PC-9 (cell line): ENCODE measurements at regions not wholly inside any gene's neighbourhood (a gene's known extent, or its start where the extent isn't known, plus 50 kb on each side); places are given as distances from the start of the nearest gene placed in this dataset.

Experiments
- BruUV-seq: library from RNA; stranded (reverse); fragments of 400-500 nt; replicated peaks from 2 replicates; lab custom pipeline; 2021; lab: Mats Ljungman, UMichigan
- CTCF ChIA-PET: fragments of 300-600 bp; sonication (Branson Sonifier 250); formaldehyde crosslinking; loops from one replicate; lab custom pipeline; 2022; ENCODE audit warnings: antibody characterized with exemption; lab: Charles Lee
- POLR2A ChIA-PET: fragments of 300-600 bp; sonication (Branson Sonifier 250); formaldehyde crosslinking; loops from one replicate; lab custom pipeline; 2022; ENCODE audit warnings: antibody characterized with exemption; ENCODE audit not compliant: unreplicated experiment; lab: Charles Lee
- DNase-seq, 2 experiments: peaks; one replicate each; pipeline versions ENCODE4 v3.0.0 to v3.0.0-alpha.2; 2015 to 2022; ENCODE audit warnings: mixed read lengths in 1 of 2
- H2AFZ ChIP-seq: fragments of 200-600 bp; sonication (generic); 2 replicates; pipeline ENCODE4 v1.8.1; 2017; ENCODE audit warnings: antibody characterized with exemption
- H3F3A ChIP-seq: fragments of 200-600 bp; sonication (generic); 2 replicates; pipeline ENCODE4 v1.8.1; 2017; ENCODE audit warnings: antibody characterized with exemption, mild to moderate bottlenecking, low read depth; ENCODE audit not compliant: insufficient read depth
- H3K27ac ChIP-seq: fragments of 200-600 bp; sonication (generic); 2 replicates; pipeline ENCODE4 v1.6.1; 2016; ENCODE audit warnings: mixed run types
- H3K27me3 ChIP-seq: fragments of 200-600 bp; sonication (generic); 2 replicates; pipeline ENCODE4 v1.6.1; 2016; ENCODE audit warnings: low read depth, mixed run types; ENCODE audit not compliant: insufficient read depth
- H3K36me3 ChIP-seq: fragments of 200-600 bp; sonication (generic); 2 replicates; pipeline ENCODE4 v1.6.1; 2016; ENCODE audit warnings: low read depth, mixed run types
- H3K4me1 ChIP-seq: fragments of 200-600 bp; sonication (generic); replicated peaks from 2 replicates; pipeline ENCODE4 v1.6.1; 2016; ENCODE audit warnings: mixed run types; ENCODE audit not compliant: insufficient read depth
- H3K4me2 ChIP-seq: fragments of 200-600 bp; sonication (generic); 2 replicates; pipeline ENCODE4 v1.6.1; 2017; ENCODE audit warnings: mixed run types
- H3K4me3 ChIP-seq: fragments of 200-600 bp; sonication (generic); 2 replicates; pipeline ENCODE4 v1.6.1; 2016; ENCODE audit warnings: mixed run types
- H3K79me2 ChIP-seq: fragments of 200-600 bp; sonication (generic); 2 replicates; pipeline ENCODE4 v1.6.1; 2017; ENCODE audit warnings: low read depth, mixed run types
- H3K9me2 ChIP-seq: fragments of 200-600 bp; sonication (generic); 2 replicates; pipeline ENCODE4 v1.8.1; 2017; ENCODE audit warnings: mild to moderate bottlenecking; ENCODE audit not compliant: insufficient read depth
- H3K9me3 ChIP-seq: fragments of 200-600 bp; sonication (generic); 2 replicates; pipeline ENCODE4 v1.8.1; 2016; ENCODE audit warnings: low read depth; ENCODE audit not compliant: insufficient read depth
- H4K20me1 ChIP-seq: fragments of 200-600 bp; sonication (generic); 2 replicates; pipeline ENCODE4 v1.8.1; 2017; ENCODE audit not compliant: insufficient read depth
- CTCF ChIP-seq: fragments of 200-600 bp; sonication (generic); conservative IDR thresholded peaks from 2 replicates; pipeline ENCODE4 v1.6.1; 2017; ENCODE audit warnings: mixed run types, antibody characterized with exemption, mild to moderate bottlenecking, moderate library complexity
- EZH2 ChIP-seq: fragments of 200-600 bp; sonication (generic); IDR thresholded peaks from 2 replicates; pipeline ENCODE4 v1.8.0; 2017; ENCODE audit warnings: antibody characterized with exemption, low read depth
- intact Hi-C: fragments of 100-400 bp; cut with micrococcal nuclease; formaldehyde crosslinking; loops from one replicate; pipeline ENCODE4 v1.10.0; 2022; ENCODE audit not compliant: unreplicated experiment

GRCh38 chr3:105033081-105033480 lies 333.6 kb upstream of the ALCAM start:
- Histone ChIP-seq H3K4me2 (no peak overlapping the region), H4K20me1 (no peaks in the 10 kb centered on the region), H3K9me2 (no peaks in the 10 kb centered on the region), H3K27me3 (no peaks in the 10 kb centered on the region), H3K9me3 (no peaks in the 10 kb centered on the region), H3K4me1 (no peaks in the 10 kb centered on the region), H3F3A (no peaks in the 10 kb centered on the region), H3K79me2 (no peaks in the 10 kb centered on the region), H3K27ac (no peak overlapping the region), H3K4me3 (no peak overlapping the region), H3K36me3 (no peaks in the 10 kb centered on the region), H2AFZ (no peak overlapping the region)
- no TSS peak for BruUV-seq
- no peak for DNase-seq
- ChIA-PET CTCF (no interaction called here), POLR2A (interaction anchor here (0.6 kb wide), 1 partner anchor 131 kb away, joined by 4 read pairs; no protein-coding TSS in a partner anchor)
- intact Hi-C loops = no loop called here
- TF ChIP-seq CTCF (no peak), EZH2 (no peak)

GRCh38 chr3:105039004-105039403 lies 327.7 kb upstream of the ALCAM start:
- Histone ChIP-seq H3K9me2 (no peaks in the 10 kb centered on the region), H3K79me2 (no peaks in the 10 kb centered on the region), H3K27me3 (no peaks in the 10 kb centered on the region), H3K4me1 (no peaks in the 10 kb centered on the region), H3K36me3 (no peaks in the 10 kb centered on the region), H4K20me1 (no peaks in the 10 kb centered on the region), H3F3A (no peaks in the 10 kb centered on the region), H2AFZ (no peak overlapping the region), H3K27ac (no peak overlapping the region), H3K4me3 (no peak overlapping the region), H3K9me3 (no peaks in the 10 kb centered on the region), H3K4me2 (no peak overlapping the region)
- intact Hi-C loops = no loop called here
- no peak for TF ChIP-seq CTCF
- TF ChIP-seq EZH2 = no peak
- ChIA-PET POLR2A (no interaction called here), CTCF (no interaction called here)
- DNase-seq = no peak
- BruUV-seq = no TSS peak

- H4K20me1 ChIP-seq = no peaks in the 10 kb centered on the region
- H3K27me3 ChIP-seq = no peaks in the 10 kb centered on the region
- POLR2A ChIA-PET = no interaction called here
Measured at GRCh38 chr3:105040026-105040622, 326.6 kb upstream of the ALCAM start.

More at GRCh38 chr3:105040026-105040622, 326.6 kb upstream of the ALCAM start:
- Histone ChIP-seq H3K27ac (no peak overlapping the region), H3K9me3 (no peaks in the 10 kb centered on the region; the same call in 1 of the 2 replicates), H3K4me1 (no peaks in the 10 kb centered on the region), H3K36me3 (no peaks in the 10 kb centered on the region), H3K9me2 (no peaks in the 10 kb centered on the region), H3F3A (no peaks in the 10 kb centered on the region), H3K79me2 (no peaks in the 10 kb centered on the region), H2AFZ (0 out of 2 replicates have a peak overlapping the region, but pooled peaks have one; percentile 3), H3K4me2 (no peak overlapping the region), H3K4me3 (no peak overlapping the region)
- no peak for DNase-seq
- TF ChIP-seq EZH2 (no peak), CTCF (no peak)
- intact Hi-C loops = no loop called here
- BruUV-seq = no TSS peak
- CTCF ChIA-PET = no interaction called here
